Activated CD4-positive, CD25-positive, alpha-beta regulatory T cell (primary cell): ENCODE measurements at regions not wholly inside any gene's neighbourhood (a gene's known extent, or its start where the extent isn't known, plus 50 kb on each side); places are given as distances from the start of the nearest gene placed in this dataset.

Experiments used
- DNase-seq, 4 experiments: peaks; one replicate each; lab custom pipeline; 2025; lab: John Stamatoyannopoulos, UW

DNA sequence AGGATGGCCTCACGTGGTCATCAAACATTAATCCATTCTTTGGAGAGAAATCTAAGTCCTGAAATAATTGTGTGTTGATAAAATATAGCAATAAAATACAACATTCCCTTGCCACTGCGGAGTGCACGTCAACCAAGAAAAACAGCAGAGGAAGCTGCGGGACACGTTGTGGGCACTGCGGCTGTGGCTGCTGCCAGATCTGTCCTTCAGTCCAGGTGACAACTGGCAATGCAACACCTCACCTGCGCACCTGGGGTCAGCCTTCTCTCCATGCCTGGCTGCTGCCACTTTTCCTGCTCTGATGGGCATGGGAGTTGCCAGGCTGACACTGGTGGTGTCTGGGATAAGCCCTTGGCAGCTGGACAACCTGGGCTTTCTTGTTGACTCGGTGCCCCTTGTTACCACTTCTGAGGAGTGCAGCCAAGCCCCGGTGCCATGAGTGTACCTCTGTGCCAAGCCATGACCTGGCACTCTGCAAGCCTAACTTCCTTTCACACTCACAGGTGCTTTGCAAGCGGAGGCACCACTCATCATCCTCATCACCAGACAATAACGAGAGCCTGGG lies 251.6 kb upstream of the TSHZ3 start:
- DNase-seq: no peak

- no peak for DNase-seq
Measured at GRCh38 chr19:31601855-31602254, 252.6 kb upstream of the TSHZ3 start.

DNA sequence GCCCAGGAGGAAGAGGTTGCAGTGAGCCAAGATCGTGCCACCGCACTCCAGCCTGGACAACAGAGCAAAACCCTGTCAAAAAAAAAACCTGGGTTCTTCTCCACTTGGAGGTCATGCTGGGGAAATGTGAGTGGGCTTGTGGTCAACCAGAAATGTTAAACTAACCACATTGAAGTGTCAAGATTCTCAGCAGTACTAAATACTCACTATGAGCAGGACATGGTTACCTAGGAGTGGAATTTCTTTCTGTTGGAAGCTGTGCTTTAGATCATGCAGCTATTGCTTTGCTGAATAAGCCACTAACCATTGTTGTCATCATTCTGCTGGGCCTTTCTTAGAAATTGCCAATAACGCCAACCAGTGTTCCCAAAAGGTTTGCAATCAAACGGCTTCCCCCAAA lies 253.3 kb upstream of the TSHZ3 start:
- no peak for DNase-seq

GRCh38 chr19:31604493-31605040 lies 255.3 kb upstream of the TSHZ3 start:
- DNase-seq: no peak

GRCh38 chr19:31610018-31610417 lies 260.8 kb upstream of the TSHZ3 start:
- DNase-seq: no peak

DNA sequence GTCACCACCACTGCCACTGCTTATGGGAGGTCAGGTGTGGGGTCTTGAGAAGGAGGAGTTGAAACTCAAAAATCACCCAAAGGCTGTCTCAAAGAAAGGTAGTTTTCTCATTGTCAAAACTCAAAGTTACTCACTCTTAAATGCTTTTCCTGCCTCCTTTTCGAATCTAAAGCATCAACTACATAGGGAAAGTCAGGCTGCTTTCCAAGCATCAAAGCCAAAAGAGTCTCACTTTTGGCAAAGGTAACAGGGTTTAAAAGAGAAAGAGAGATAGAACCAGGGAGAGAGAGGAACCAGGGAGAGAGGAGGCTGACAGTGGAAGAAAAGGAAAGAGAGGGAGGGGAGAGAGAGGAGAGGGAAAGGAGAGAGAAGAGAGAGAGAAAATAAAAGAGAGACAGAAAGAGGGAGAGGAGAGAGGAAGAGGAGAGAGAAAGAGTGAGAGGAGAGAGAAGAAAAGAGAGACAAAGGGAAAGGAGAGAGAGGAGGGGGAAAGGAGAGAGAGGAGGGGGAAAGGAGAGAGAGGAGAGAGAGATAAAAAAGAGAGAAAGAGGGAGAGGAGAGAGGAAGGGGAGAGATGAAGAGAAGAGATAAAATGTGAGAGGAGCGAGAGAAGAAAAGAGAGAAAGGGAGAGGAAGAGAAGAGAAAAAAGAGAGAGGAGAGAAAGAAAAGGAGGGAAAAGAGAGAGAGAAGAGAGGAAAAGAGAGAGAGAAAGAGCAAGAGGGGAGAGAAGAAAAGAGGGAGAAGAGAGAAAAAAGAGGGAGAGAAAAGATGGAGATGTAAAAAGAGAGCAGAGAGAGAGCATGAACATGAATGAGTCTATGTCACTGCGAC lies 262.0 kb upstream of the TSHZ3 start:
- no peak for DNase-seq

DNA sequence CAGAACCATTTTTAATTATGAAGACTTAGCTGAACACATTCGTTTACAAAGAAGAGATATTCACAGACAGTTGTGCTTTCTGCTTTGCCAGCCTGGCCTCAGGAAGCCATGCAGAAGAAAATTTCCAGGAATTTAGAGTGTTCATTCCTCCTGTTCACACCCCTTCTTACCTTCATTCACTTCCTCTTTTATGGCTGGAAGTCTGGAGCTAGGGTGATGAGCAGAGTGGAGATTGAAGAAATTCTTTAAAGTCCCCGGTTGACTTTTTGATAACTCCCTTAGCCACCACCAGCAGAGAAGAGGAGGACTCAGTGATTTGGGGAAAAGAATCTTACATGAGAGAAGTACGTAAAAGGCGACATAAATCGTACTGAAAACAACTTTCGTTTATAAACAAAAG lies 263.6 kb upstream of the TSHZ3 start:
- DNase-seq: no peak

GRCh38 chr19:31613683-31614219 lies 264.5 kb upstream of the TSHZ3 start:
- DNase-seq: no peak

- DNase-seq: no peak
Measured at GRCh38 chr19:31616031-31616430, 266.8 kb upstream of the TSHZ3 start.

GRCh38 chr19:31617010-31617585 lies 267.9 kb upstream of the TSHZ3 start:
- DNase-seq: no peak

DNA sequence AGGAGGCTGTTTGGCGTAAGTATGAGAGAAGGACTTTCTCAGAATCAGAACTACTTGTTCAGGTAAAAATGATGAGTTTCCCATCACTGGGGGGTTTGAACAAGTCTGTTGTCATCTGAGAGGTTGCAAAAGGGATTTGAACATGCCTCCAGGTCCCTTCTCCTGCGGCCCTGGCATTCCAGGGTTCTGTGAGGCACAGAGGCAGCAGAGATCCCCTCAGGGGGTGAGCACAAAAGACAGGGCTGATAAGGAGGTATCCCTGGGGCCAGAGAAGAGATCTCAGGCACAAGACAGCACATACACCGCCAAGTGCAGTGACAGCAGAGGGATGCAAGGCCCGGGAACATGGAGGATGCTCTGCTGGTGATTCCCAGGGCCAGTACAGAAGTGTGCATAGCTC lies 275.8 kb upstream of the TSHZ3 start:
- DNase-seq: no peak

DNA sequence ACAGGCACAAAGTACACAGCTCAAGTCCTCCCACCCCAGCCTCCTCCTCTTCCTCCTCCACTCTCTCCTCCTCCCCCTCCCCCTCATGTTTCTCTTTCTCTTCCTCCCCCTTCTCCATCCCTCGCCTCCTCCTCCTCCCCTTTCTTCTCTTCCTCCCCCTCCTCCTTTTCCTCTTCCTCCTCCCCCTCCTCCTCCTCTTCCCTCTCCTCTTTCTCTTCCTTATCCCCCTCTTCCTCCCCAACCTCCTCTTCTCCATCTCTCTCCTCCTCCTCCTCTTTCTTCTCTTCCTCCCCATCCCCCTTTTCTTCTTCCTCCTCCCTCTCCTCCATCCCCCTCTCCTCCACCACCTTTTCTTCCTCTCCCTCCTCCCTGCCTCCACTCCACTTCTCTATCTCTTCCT lies 276.3 kb upstream of the TSHZ3 start:
- DNase-seq: no peak

- DNase-seq: no peak
Measured at GRCh38 chr19:31626941-31627340, 277.7 kb upstream of the TSHZ3 start.

DNA sequence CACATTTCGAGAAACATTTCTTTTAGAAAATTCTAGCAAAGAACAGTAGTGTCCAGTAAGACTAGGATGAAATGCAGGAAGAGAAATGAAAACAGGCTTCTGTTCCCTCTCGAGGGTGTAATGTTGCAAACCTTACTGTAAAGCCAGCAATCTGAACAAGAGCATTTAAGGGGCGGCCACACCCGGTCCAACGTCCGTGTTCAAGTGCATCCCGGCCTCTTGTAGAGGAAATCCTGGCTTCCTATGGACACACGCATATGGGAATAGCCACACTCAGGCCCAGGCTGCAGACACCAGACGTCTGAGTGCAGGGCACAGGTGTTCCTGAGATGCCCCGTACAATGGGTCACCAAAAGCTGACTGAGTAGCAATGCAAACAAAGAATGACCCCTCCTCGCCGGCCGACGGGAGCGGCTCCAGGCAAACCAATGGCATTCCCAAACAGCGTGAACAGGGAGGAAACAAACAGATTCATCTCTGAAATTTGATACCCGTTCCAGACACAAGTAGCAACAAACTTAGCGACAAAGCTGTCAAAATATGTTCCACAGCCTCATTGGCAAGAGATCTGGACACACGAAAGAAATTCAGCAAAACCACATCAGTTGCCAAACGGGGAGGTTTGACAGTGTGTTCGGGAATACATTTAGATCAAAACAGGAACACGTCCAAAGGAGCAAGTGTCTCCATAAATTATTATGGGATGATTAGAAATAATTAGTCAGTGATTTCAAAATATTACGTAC lies 278.6 kb upstream of the TSHZ3 start:
- no peak for DNase-seq

- DNase-seq: no peak
Measured at GRCh38 chr19:31629579-31630363, 280.5 kb upstream of the TSHZ3 start.

GRCh38 chr19:31633014-31633413 lies 283.8 kb upstream of the TSHZ3 start:
- DNase-seq: no peak

DNA sequence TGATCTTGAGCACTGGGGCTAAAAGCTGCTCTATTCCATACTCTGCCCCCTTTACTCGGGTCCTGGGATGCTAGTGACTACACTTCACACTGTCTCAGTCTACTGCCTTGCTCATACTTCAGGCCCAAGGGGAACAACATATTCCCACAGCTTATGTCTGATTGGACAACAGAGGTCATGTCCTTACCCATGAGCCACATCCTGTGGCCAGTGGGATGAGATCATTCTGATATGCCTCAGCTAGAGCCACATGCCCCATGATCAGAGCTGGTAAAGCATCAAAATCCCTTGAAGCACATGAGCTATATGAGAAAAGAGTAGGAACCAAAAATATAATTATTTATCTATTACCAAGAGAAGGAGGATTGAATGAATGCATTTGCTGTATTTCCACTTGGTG lies 290.1 kb upstream of the TSHZ3 start:
- no peak for DNase-seq

- no peak for DNase-seq
Measured at GRCh38 chr19:31641591-31641990, 292.4 kb upstream of the TSHZ3 start.

DNA sequence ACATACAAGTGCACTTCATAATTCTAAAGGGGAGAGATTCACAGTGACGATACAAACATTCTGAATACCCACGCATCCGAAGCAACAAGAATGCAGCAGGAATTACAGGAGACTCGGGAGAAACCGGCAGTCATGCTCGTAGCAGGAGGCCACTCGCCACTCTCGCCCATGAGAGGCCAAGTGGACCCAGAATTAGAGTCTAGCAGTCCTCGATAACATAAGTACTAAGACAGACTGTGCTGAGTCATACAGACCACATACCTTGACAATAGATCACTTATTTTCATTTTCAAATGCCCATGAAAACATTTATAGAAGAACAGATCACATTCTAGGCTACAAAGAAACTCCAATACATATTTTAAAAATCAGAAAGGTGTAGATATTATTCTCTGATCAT lies 299.1 kb upstream of the TSHZ3 start:
- DNase-seq: no peak

DNA sequence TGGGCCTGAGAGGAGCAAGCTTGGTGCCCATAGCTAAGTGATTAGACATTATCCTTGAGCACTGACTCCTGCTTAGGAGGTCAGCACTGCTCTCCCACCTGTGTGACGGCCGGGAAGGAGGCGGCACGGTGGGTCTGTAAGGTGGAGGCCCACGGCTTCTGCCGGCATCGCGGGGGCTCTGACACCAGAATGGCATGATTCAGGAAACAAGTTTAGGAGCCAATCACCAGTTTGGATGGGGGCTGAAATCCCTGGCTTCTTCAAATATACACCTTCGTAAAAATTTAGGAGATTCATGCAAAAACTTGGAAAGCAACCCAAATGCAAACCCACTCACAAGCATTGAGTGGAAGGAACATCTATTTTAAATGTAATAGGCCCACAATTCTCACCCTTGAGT lies 307.3 kb upstream of the TSHZ3 start:
- no peak for DNase-seq
